Tibial artery (tissue), 4 donors: ENCODE measurements at regions not wholly inside any gene's neighbourhood (a gene's known extent, or its start where the extent isn't known, plus 50 kb on each side); places are given as distances from the start of the nearest gene placed in this dataset.

Experiments
- DNase-seq, 2 donors: peaks; one replicate each; pipeline ENCODE4 v3.0.0-alpha.2; 2019
- H3K27ac ChIP-seq, 2 donors: fragments of 200-600 bp; sonication (generic) in 1 of 2; 1 replicate in 1 of 2; 2 replicates in 1 of 2; pipeline ENCODE4 v1.5.1; 2018 to 2019; ENCODE audit warnings: mild to moderate bottlenecking in 1 of 2
- H3K27me3 ChIP-seq, 2 donors: fragments of 200-600 bp; sonication (generic) in 1 of 2; one replicate each; pipeline versions ENCODE4 v1.5.1 to v1.6.0; 2016 to 2019
- H3K36me3 ChIP-seq, 3 donors: fragments of 200-600 bp; sonication (generic) in 2 of 3; one replicate each; pipeline ENCODE4 v1.5.1; 2016 to 2019; ENCODE audit warnings: mild to moderate bottlenecking in 2 of 3
- H3K4me1 ChIP-seq, 4 donors: fragments of 200-600 bp; sonication (generic) in 2 of 4; 1 replicate in 3 of 4; 2 replicates in 1 of 4; pipeline ENCODE4 v1.5.1; 2016 to 2019
- H3K4me3 ChIP-seq, 2 donors: fragments of 200-600 bp; sonication (generic) in 1 of 2; 1 replicate in 1 of 2; 2 replicates in 1 of 2; pipeline ENCODE4 v1.5.1; 2018 to 2019; ENCODE audit warnings: mild to moderate bottlenecking in 2 of 2
- H3K9me3 ChIP-seq, 3 donors: fragments of 200-600 bp; sonication (generic) in 1 of 3; one replicate each; pipeline ENCODE4 v1.5.1; 2016 to 2019
- intact Hi-C: fragments of 100-400 bp; cut with DNase I; formaldehyde crosslinking; loops from one replicate; pipeline ENCODE4 v1.15.0; 2023; ENCODE audit warnings: low total_unique reads
- TF ChIP-seq, protein P1 (sequence below), 2 experiments: fragments of 200-600 bp in 1 of 2; fragments of 450-650 bp in 1 of 2; IDR thresholded peaks; one replicate each; pipeline ENCODE4 v1.5.1; 2017 to 2019; ENCODE audit warnings: antibody characterized with exemption in 2 of 2, mild to moderate bottlenecking in 1 of 2, moderate library complexity in 1 of 2

DNA sequence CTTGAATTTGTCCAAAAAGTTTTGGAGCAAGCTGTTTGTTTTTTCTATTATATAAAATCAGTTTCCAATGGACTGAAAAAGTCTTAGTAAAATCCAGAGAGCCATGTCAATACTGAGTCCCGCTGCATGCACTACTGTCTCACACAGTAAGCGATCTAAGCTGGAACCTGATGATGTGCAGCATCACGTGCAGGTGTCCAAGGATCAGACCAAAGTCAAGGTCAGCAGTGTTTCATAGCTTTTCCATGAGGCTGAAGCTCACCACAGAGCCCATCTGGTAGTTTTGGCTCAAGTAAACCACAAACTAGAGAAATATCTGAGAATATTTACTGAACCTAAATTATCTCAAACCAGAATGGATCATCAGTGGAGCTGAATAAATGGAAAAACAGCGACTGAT lies 784.0 kb upstream of the SEMA6D start:
- DNase-seq, result no peak

DNA sequence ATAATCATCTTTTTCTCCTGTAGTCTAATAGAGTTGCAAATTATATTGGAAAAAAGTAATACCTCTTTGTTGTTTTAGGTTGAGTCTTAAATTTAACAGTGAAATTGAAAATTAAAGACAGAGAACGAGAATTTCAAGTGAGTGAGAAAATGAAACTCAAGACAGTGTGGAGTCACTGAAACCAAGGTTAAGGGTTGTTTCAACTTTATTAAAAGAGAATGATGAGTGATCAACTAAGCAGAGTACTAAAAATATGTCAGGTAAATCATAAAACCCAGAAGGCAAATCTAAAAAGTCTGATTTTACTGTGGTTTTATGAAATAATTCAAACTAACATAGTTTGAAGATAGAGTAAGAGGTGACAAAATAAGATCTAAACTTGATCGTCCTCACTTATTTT lies 782.5 kb upstream of the SEMA6D start:
- Histone ChIP-seq H3K27ac (no peak overlapping the region), H3K27me3 (no peaks in the 10 kb centered on the region), H3K36me3 (no peaks in the 10 kb centered on the region), H3K4me3 (no peak overlapping the region), H3K9me3 (no peaks in the 10 kb centered on the region), H3K4me1 (no peaks in the 10 kb centered on the region)
- no peak for DNase-seq
- TF ChIP-seq, protein P1, sequence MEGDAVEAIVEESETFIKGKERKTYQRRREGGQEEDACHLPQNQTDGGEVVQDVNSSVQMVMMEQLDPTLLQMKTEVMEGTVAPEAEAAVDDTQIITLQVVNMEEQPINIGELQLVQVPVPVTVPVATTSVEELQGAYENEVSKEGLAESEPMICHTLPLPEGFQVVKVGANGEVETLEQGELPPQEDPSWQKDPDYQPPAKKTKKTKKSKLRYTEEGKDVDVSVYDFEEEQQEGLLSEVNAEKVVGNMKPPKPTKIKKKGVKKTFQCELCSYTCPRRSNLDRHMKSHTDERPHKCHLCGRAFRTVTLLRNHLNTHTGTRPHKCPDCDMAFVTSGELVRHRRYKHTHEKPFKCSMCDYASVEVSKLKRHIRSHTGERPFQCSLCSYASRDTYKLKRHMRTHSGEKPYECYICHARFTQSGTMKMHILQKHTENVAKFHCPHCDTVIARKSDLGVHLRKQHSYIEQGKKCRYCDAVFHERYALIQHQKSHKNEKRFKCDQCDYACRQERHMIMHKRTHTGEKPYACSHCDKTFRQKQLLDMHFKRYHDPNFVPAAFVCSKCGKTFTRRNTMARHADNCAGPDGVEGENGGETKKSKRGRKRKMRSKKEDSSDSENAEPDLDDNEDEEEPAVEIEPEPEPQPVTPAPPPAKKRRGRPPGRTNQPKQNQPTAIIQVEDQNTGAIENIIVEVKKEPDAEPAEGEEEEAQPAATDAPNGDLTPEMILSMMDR (IDR thresholded peaks at IDR 0.05), result no peak
- intact Hi-C loops, result no loop called here

More for the DNA sequence above, 784.0 kb upstream of the SEMA6D start:
- intact Hi-C loops, result no loop called here
- no peak overlapping the region for H3K27ac ChIP-seq
- H3K4me3 ChIP-seq, result no peak overlapping the region
- no peaks in the 10 kb centered on the region for H3K36me3 ChIP-seq
- no peaks in the 10 kb centered on the region for H3K9me3 ChIP-seq
- no peaks in the 10 kb centered on the region for H3K27me3 ChIP-seq
- no peaks in the 10 kb centered on the region for H3K4me1 ChIP-seq
- TF ChIP-seq, protein P1 (IDR thresholded peaks at IDR 0.05), result no peak

DNA sequence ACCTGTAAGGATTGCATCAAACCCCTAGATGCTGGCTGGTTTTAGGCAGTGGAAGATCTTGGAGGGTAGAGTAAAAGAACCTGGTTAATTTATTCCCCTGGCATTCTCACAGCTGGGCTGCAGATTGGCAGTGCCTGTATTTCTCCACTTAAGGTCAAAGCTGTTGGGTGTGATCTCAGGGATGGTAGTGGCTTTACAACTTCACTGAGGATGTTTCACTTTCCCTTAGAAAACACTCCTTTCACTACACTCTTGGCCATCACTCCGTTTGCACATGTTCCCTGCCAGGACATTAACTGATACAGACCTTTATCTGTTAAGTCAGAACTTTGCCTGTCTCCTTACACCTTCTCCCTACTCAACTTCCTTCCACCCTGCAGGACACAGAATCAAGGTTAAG lies 779.1 kb upstream of the SEMA6D start:
- TF ChIP-seq, protein P1 (IDR thresholded peaks at IDR 0.05), result no peak
- DNase-seq, result no peak
- H3K4me1 ChIP-seq, result no peaks in the 10 kb centered on the region

DNA sequence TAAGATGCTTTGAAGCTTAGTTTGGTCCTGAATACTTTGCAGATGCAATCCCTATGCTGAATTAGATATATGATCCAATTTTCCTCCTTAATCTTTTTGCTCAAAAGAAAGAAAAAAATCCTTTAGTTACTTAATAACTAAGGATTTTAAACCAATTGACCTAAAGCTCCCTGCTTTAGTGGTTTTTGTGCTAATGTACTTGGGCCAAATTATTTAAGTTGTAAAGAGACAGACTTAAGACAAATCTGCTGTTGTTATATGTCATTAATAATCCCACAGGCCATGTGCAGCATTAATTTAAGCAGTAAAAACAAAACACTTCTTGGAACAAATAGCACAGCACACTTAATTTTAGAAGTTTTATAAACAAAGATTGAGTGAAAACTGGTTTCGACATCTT lies 776.1 kb upstream of the SEMA6D start:
- no peaks in the 10 kb centered on the region for H3K36me3 ChIP-seq
- intact Hi-C loops, result no loop called here
- H3K4me1 ChIP-seq, result no peaks in the 10 kb centered on the region
- H3K27ac ChIP-seq, result no peak overlapping the region
- no peaks in the 10 kb centered on the region for H3K9me3 ChIP-seq
- H3K27me3 ChIP-seq, result no peaks in the 10 kb centered on the region
- no peak for DNase-seq
- TF ChIP-seq, protein P1 (IDR thresholded peaks at IDR 0.05), result no peak
- H3K4me3 ChIP-seq, result no peak overlapping the region

More for the DNA sequence above, 779.1 kb upstream of the SEMA6D start:
- Histone ChIP-seq H3K4me3 (no peak overlapping the region), H3K9me3 (no peaks in the 10 kb centered on the region), H3K36me3 (no peaks in the 10 kb centered on the region), H3K27me3 (no peaks in the 10 kb centered on the region), H3K27ac (no peak overlapping the region)
- intact Hi-C loops, result no loop called here

DNA sequence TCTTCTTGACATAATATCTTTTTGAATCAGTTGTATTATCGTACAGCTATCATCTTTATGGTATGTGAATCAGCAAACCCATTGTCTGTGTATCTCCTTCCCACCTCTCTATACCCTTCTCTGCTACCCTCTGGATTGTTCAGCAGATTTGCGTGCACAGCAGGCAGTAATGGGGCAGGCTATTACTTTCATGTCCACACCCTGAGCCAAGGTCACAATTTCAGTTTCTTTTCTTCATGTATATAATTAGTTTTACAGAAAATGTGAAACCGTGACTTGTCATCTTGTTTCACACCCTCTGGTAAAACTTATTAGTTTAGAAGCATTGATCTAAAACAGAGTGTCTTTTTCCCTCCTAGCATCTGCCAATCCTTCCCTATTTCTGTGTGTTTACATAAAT lies 770.4 kb upstream of the SEMA6D start:
- Histone ChIP-seq H3K4me3 (no peak overlapping the region), H3K9me3 (no peaks in the 10 kb centered on the region), H3K27me3 (no peaks in the 10 kb centered on the region), H3K36me3 (no peaks in the 10 kb centered on the region), H3K27ac (no peak overlapping the region), H3K4me1 (no peaks in the 10 kb centered on the region)
- TF ChIP-seq, protein P1 (IDR thresholded peaks at IDR 0.05), result no peak
- no peak for DNase-seq
- intact Hi-C loops, result no loop called here

DNA sequence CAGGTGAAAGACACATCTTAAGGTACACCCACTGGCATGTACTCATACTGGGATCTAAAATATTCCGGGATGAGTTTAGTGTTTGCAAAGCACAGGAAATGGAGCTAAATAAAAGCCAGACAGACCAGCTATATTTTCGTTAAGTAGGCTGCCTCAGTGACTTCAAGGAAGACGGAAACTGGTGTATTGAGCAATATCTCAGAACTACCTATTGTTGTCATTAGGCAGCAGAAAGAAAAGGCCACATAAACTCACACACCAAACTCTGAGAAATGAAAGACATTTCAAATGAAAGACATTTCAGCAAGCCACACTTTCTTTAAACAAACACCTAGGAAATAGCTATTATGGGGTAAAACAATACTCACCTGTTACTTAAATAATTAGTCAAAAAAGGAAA lies 761.7 kb upstream of the SEMA6D start:
- Histone ChIP-seq H3K36me3 (no peaks in the 10 kb centered on the region), H3K4me3 (no peak overlapping the region), H3K27ac (no peak overlapping the region), H3K27me3 (no peaks in the 10 kb centered on the region), H3K4me1 (no peaks in the 10 kb centered on the region), H3K9me3 (no peaks in the 10 kb centered on the region)
- TF ChIP-seq, protein P1 (IDR thresholded peaks at IDR 0.05), result no peak
- intact Hi-C loops, result no loop called here
- DNase-seq, result no peak
